ENCODE measurements at regions not wholly inside any gene's neighbourhood (a gene's known extent, or its start where the extent isn't known, plus 50 kb on each side); places are given as distances from the start of the nearest gene placed in this dataset.

DNA sequence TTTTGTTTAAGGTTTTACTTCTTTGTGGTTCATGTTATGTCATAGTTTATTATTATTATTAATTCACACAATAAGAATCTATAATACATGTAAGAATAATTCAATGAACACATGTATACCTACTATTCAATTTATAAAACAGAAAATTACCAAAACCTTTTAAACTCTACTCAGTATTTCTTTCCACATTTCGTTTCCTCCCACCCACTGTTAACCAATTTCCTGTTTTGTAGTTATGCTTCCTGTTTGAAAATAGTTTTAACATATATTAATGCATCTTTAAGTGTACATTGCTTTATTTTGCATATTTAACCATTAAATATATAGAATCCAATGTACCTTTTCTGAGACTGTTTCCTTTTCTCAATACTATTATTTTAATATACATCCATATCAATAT lies 397.9 kb upstream of the SPTLC3 start:
- H3K9me3 ChIP-seq (ENCODE audit: low read length) = no peaks in the 10 kb centered on the region
- no peaks in the 10 kb centered on the region for H3K36me3 ChIP-seq (ENCODE audit: insufficient read depth, low read length)
- H3K9me2 ChIP-seq (ENCODE audit: low read depth, low read length) = no peaks in the 10 kb centered on the region
- H3K27me3 ChIP-seq (ENCODE audit: insufficient read depth, low read length) = no peaks in the 10 kb centered on the region
- no peak for TF ChIP-seq EZH2 (IDR thresholded peaks at IDR 0.05; ENCODE audit: borderline replicate concordance, low read length)
- TF ChIP-seq, protein P1, sequence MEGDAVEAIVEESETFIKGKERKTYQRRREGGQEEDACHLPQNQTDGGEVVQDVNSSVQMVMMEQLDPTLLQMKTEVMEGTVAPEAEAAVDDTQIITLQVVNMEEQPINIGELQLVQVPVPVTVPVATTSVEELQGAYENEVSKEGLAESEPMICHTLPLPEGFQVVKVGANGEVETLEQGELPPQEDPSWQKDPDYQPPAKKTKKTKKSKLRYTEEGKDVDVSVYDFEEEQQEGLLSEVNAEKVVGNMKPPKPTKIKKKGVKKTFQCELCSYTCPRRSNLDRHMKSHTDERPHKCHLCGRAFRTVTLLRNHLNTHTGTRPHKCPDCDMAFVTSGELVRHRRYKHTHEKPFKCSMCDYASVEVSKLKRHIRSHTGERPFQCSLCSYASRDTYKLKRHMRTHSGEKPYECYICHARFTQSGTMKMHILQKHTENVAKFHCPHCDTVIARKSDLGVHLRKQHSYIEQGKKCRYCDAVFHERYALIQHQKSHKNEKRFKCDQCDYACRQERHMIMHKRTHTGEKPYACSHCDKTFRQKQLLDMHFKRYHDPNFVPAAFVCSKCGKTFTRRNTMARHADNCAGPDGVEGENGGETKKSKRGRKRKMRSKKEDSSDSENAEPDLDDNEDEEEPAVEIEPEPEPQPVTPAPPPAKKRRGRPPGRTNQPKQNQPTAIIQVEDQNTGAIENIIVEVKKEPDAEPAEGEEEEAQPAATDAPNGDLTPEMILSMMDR (IDR thresholded peaks at IDR 0.05; ENCODE audit: low read length) = no peak
- no peaks in the 10 kb centered on the region for H3F3A ChIP-seq (ENCODE audit: insufficient read depth, low read length)
- no peaks in the 10 kb centered on the region for H3K4me1 ChIP-seq (ENCODE audit: insufficient read depth, low read length, severe bottlenecking)
- H3K79me2 ChIP-seq (ENCODE audit: insufficient read depth, low read length) = no peaks in the 10 kb centered on the region
- H3K4me2 ChIP-seq (ENCODE audit: low read length) = no peak overlapping the region
- H3K27ac ChIP-seq (ENCODE audit: low read depth, low read length, poor library complexity, severe bottlenecking) = no peak overlapping the region
- no peaks in the 10 kb centered on the region for H4K20me1 ChIP-seq (ENCODE audit: insufficient read depth, low read length)
- no peak overlapping the region for H3K9ac ChIP-seq (ENCODE audit: low read length)
- H3K4me3 ChIP-seq (ENCODE audit: low read depth, low read length, poor library complexity, severe bottlenecking) = no peak overlapping the region
- no peak overlapping the region for H2AFZ ChIP-seq (ENCODE audit: low read length)

DNA sequence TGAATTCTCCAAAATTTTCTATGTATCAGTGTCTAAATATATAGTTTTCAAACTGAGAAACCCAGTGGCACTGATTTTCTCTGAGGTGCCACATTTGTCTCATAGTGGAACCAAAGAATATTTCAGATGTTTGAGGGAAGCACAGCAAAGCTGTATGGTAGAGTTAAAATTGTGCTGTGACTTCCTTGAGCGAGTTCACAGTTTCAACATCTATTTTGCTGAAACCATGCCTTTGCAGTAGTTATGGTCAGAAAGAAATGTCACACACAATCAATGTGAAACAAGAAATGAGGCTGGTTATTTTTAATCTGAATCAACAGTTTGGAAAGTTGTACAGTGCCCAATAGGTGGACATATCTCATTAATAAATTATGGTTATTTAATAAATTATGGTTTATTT lies 394.0 kb upstream of the SPTLC3 start:
- H3K4me2 ChIP-seq (ENCODE audit: low read length) = no peak overlapping the region
- TF ChIP-seq EZH2 (IDR thresholded peaks at IDR 0.05; ENCODE audit: borderline replicate concordance, low read length) = no peak
- TF ChIP-seq, protein P1 (IDR thresholded peaks at IDR 0.05; ENCODE audit: low read length) = no peak

GRCh38 chr20:12617076-12617475 lies 391.7 kb upstream of the SPTLC3 start:
- Histone ChIP-seq H3K4me3 (ENCODE audit: low read depth, low read length, poor library complexity, severe bottlenecking) (no peak overlapping the region), H3F3A (ENCODE audit: insufficient read depth, low read length) (no peaks in the 10 kb centered on the region), H3K9me2 (ENCODE audit: low read depth, low read length) (no peaks in the 10 kb centered on the region), H3K4me1 (ENCODE audit: insufficient read depth, low read length, severe bottlenecking) (no peaks in the 10 kb centered on the region), H3K36me3 (ENCODE audit: insufficient read depth, low read length) (no peaks in the 10 kb centered on the region), H3K79me2 (ENCODE audit: insufficient read depth, low read length) (no peaks in the 10 kb centered on the region), H4K20me1 (ENCODE audit: insufficient read depth, low read length) (no peaks in the 10 kb centered on the region), H3K27me3 (ENCODE audit: insufficient read depth, low read length) (no peaks in the 10 kb centered on the region), H3K27ac (ENCODE audit: low read depth, low read length, poor library complexity, severe bottlenecking) (no peak overlapping the region), H3K9me3 (ENCODE audit: low read length) (no peaks in the 10 kb centered on the region), H2AFZ (ENCODE audit: low read length) (no peak overlapping the region), H3K9ac (ENCODE audit: low read length) (no peak overlapping the region), H3K4me2 (ENCODE audit: low read length) (no peak overlapping the region)
- TF ChIP-seq, protein P1 (IDR thresholded peaks at IDR 0.05; ENCODE audit: low read length) = no peak
- no peak for TF ChIP-seq EZH2 (IDR thresholded peaks at IDR 0.05; ENCODE audit: borderline replicate concordance, low read length)

More for the DNA sequence above, 394.0 kb upstream of the SPTLC3 start:
- Histone ChIP-seq H3K4me3 (ENCODE audit: low read depth, low read length, poor library complexity, severe bottlenecking) (no peak overlapping the region), H3K36me3 (ENCODE audit: insufficient read depth, low read length) (no peaks in the 10 kb centered on the region), H2AFZ (ENCODE audit: low read length) (no peak overlapping the region), H3K79me2 (ENCODE audit: insufficient read depth, low read length) (no peaks in the 10 kb centered on the region), H3K9ac (ENCODE audit: low read length) (no peak overlapping the region), H4K20me1 (ENCODE audit: insufficient read depth, low read length) (no peaks in the 10 kb centered on the region), H3K9me3 (ENCODE audit: low read length) (no peaks in the 10 kb centered on the region), H3K9me2 (ENCODE audit: low read depth, low read length) (no peaks in the 10 kb centered on the region), H3K4me1 (ENCODE audit: insufficient read depth, low read length, severe bottlenecking) (no peaks in the 10 kb centered on the region), H3K27me3 (ENCODE audit: insufficient read depth, low read length) (no peaks in the 10 kb centered on the region), H3K27ac (ENCODE audit: low read depth, low read length, poor library complexity, severe bottlenecking) (no peak overlapping the region), H3F3A (ENCODE audit: insufficient read depth, low read length) (no peaks in the 10 kb centered on the region)
